Sigmoid colon (tissue), 6 donors: ENCODE measurements at regions not wholly inside any gene's neighbourhood (a gene's known extent, or its start where the extent isn't known, plus 50 kb on each side); places are given as distances from the start of the nearest gene placed in this dataset.

Experiments used
- DNase-seq: peaks from one replicate; pipeline ENCODE4 v3.0.0-alpha.2; 2019
- H3K27ac ChIP-seq, 4 donors: fragments of 200-600 bp; sonication (generic); one replicate each; pipeline ENCODE4 v1.5.1; 2016 to 2019; ENCODE audit warnings: mild to moderate bottlenecking in 1 of 4
- H3K27me3 ChIP-seq, 3 donors: fragments of 200-600 bp; sonication (generic); one replicate each; pipeline ENCODE4 v1.5.1; 2019; ENCODE audit warnings: mild to moderate bottlenecking in 1 of 3
- H3K36me3 ChIP-seq, 4 donors: fragments of 200-600 bp; sonication (generic); one replicate each; pipeline ENCODE4 v1.5.1; 2016 to 2019
- H3K4me1 ChIP-seq, 4 donors: fragments of 200-600 bp; sonication (generic); one replicate each; pipeline ENCODE4 v1.5.1; 2017 to 2019
- H3K4me3 ChIP-seq, 4 donors: fragments of 200-600 bp; sonication (generic); one replicate each; pipeline ENCODE4 v1.5.1; 2017 to 2019; ENCODE audit warnings: mild to moderate bottlenecking in 2 of 4, moderate library complexity in 1 of 4
- H3K9me3 ChIP-seq, 4 donors: fragments of 200-600 bp in 3 of 4; sonication (generic) in 3 of 4; one replicate each; pipeline versions ENCODE4 v1.5.1 to v1.6.1; 2013 to 2019
- EP300 ChIP-seq, 4 donors: sonication (generic); formaldehyde crosslinking; IDR thresholded peaks; one replicate each; pipeline ENCODE4 v1.6.1; 2017; ENCODE audit warnings: antibody characterized with exemption in 4 of 4
- POLR2A ChIP-seq, 2 donors: fragments of 450-650 bp; IDR thresholded peaks; one replicate each; pipeline ENCODE4 v1.6.1; 2016; ENCODE audit warnings: antibody characterized with exemption in 2 of 2, mild to moderate bottlenecking in 2 of 2, moderate library complexity in 2 of 2
- POLR2AphosphoS5 ChIP-seq, 4 donors: sonication (generic); formaldehyde crosslinking; IDR thresholded peaks; one replicate each; pipeline ENCODE4 v1.6.1; 2017; ENCODE audit warnings: antibody characterized with exemption in 4 of 4
- WGBS, 2 donors: extraction: QIAGEN DNeasy Blood & Tissue Kit; methylation state at CpG; one replicate each; pipeline ENCODE4 v1.1.7; 2013; 5-methylcytosine and 5-hydroxymethylcytosine counted together
- intact Hi-C: fragments of 100-400 bp; cut with DNase I; formaldehyde crosslinking; loops from one replicate; pipeline ENCODE4 v1.15.1; 2023
- TF ChIP-seq, protein P1 (sequence below), 4 experiments: fragments of 450-650 bp in 3 of 4; fragments of 200-600 bp in 1 of 4; IDR thresholded peaks; one replicate each; pipeline ENCODE4 v1.5.1; 2016 to 2019; ENCODE audit warnings: antibody characterized with exemption in 4 of 4, mild to moderate bottlenecking in 3 of 4, moderate library complexity in 2 of 4
- donor health status: healthy with polysubstance abuse.
- donor health status: healthy.

- Histone ChIP-seq H3K9me3 (no peaks in the 10 kb centered on the region), H3K27me3 (no peaks in the 10 kb centered on the region), H3K27ac (no peak overlapping the region), H3K4me1 (no peaks in the 10 kb centered on the region), H3K36me3 (no peaks in the 10 kb centered on the region), H3K4me3 (no peak overlapping the region)
- TF ChIP-seq, protein P1, sequence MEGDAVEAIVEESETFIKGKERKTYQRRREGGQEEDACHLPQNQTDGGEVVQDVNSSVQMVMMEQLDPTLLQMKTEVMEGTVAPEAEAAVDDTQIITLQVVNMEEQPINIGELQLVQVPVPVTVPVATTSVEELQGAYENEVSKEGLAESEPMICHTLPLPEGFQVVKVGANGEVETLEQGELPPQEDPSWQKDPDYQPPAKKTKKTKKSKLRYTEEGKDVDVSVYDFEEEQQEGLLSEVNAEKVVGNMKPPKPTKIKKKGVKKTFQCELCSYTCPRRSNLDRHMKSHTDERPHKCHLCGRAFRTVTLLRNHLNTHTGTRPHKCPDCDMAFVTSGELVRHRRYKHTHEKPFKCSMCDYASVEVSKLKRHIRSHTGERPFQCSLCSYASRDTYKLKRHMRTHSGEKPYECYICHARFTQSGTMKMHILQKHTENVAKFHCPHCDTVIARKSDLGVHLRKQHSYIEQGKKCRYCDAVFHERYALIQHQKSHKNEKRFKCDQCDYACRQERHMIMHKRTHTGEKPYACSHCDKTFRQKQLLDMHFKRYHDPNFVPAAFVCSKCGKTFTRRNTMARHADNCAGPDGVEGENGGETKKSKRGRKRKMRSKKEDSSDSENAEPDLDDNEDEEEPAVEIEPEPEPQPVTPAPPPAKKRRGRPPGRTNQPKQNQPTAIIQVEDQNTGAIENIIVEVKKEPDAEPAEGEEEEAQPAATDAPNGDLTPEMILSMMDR (IDR thresholded peaks at IDR 0.05) = no peak
- TF ChIP-seq POLR2A (IDR thresholded peaks at IDR 0.05) = no peak
- intact Hi-C loops = no loop called here
- WGBS, 2 donors = 44 to 51% methylated on average over 1 of the region's 1 CpG
- DNase-seq = no peak
Measured at GRCh38 chr18:25842665-25843064, 247.7 kb downstream of the SS18 start.

- intact Hi-C loops = loop anchor here (5.0 kb wide), 1 partner anchor 957 kb away; no protein-coding TSS in a partner anchor
- Histone ChIP-seq H3K9me3 (no peaks in the 10 kb centered on the region), H3K27me3 (no peaks in the 10 kb centered on the region), H3K27ac (no peak overlapping the region), H3K36me3 (no peaks in the 10 kb centered on the region), H3K4me1 (peaks cover 0 to 10% (median 8%) of the 10 kb centered on the region in 4 donors), H3K4me3 (no peak overlapping the region)
- WGBS, 2 donors = 80 to 81% methylated on average over 8 of the region's 8 CpGs
- DNase-seq = no peak
- no peak for TF ChIP-seq EP300 (IDR thresholded peaks at IDR 0.05)
- TF ChIP-seq POLR2A (IDR thresholded peaks at IDR 0.05) = no peak
- no peak for TF ChIP-seq POLR2AphosphoS5 (IDR thresholded peaks at IDR 0.05)
- TF ChIP-seq, protein P1 (IDR thresholded peaks at IDR 0.05) = no peak
Measured at GRCh38 chr18:25834061-25834460, 256.4 kb downstream of the SS18 start.

DNA sequence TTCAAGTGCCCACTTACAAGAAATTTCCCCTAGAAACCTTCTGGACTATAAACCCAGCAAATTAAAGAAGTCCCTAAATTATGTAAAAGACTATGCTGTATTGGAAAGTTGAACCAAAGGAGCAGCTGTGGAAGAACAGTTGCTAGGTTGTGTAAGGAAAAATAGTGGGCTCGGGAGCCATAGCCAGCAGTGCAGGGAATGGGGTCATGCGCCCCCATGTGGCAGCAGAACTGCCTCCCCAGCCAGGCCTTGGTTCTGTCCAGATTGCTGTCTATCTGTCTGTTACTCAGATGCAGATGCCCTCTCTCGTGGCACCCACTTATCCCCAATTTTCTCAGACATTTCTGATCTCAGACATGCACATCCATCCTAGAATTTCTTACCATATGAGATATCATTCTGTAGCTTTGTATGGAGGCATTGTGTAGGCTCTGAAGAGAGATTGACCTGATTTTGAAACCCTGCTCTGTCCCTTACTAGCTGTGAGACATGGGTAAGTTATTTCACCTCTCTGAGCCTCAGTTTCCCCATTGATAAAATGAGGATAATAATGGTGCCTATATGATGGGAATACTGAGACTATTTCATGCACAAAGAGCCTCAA, 258.3 kb downstream of the SS18 start:
- H3K27ac ChIP-seq = no peak overlapping the region
- 11 to 29% methylated on average over 3 of the region's 3 CpGs for WGBS, 2 donors
- H3K4me1 ChIP-seq = peaks cover 0 to 14% (median 9%) of the 10 kb centered on the region in 4 donors
- intact Hi-C loops = loop anchor here (5.0 kb wide), 1 partner anchor 955 kb away; no protein-coding TSS in a partner anchor
- TF ChIP-seq, protein P1 (IDR thresholded peaks at IDR 0.05) = peak in 3 of 4 experiments; percentile 16 to 50 (median 22)
- TF ChIP-seq POLR2AphosphoS5 (IDR thresholded peaks at IDR 0.05) = no peak
- no peaks in the 10 kb centered on the region for H3K36me3 ChIP-seq
- no peaks in the 10 kb centered on the region for H3K9me3 ChIP-seq
- H3K27me3 ChIP-seq = no peaks in the 10 kb centered on the region
- H3K4me3 ChIP-seq = no peak overlapping the region
- DNase-seq = no peak

DNA sequence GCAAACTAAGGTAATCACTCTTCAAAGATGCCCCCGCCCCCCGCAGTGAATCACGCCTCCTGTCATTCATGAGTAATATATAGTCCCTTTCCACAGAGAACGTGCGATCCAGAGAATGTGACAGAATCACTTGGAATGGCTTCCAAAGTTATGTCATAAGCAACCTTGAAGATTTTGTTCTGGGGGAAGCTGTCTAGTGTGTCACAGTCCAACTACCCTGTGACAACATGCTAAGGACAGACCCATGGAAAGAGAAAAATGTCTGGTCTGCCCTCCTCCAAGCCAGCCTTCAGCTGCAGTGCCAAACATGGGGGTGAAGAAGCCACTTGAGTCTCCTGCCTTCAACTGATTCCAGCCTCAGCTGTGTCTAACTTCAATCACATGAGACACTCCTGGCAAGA, 259.1 kb downstream of the SS18 start:
- DNase-seq = no peak
- H3K4me3 ChIP-seq = no peak overlapping the region
- H3K27ac ChIP-seq = no peak overlapping the region
- no peaks in the 10 kb centered on the region for H3K36me3 ChIP-seq
- peaks cover 0 to 14% (median 9%) of the 10 kb centered on the region in 4 donors for H3K4me1 ChIP-seq
- WGBS, 2 donors = 85 to 87% methylated on average over 5 of the region's 5 CpGs
- no peaks in the 10 kb centered on the region for H3K27me3 ChIP-seq
- intact Hi-C loops = loop anchor here (5.0 kb wide), 1 partner anchor 954 kb away; no protein-coding TSS in a partner anchor
- TF ChIP-seq, protein P1 (IDR thresholded peaks at IDR 0.05) = no peak
- TF ChIP-seq EP300 (IDR thresholded peaks at IDR 0.05) (no peak), POLR2A (IDR thresholded peaks at IDR 0.05) (no peak), POLR2AphosphoS5 (IDR thresholded peaks at IDR 0.05) (no peak)
- no peaks in the 10 kb centered on the region for H3K9me3 ChIP-seq

DNA sequence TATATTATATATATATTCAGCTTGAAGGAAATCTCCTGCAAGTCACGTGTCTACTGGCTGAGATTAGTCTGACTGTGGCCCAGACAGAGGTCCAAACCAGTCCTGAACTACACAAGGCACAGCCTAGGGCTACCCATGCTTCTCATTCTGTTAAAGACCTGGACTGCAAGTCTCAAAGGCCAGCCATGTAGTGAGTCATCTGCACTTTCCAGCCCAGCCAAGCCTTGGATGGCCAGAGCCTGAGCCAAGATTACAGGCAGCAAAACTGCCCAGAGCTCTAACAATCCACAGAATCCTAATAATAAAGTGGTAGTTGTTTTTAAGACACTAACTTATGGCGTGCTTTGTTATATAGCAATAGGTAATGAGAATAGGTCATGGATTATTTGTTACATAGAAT, 259.6 kb downstream of the SS18 start:
- 86 to 87% methylated on average over 2 of the region's 2 CpGs for whole genome bisulfite sequencing, 2 donors
- H3K4me1 ChIP-seq = peaks cover 0 to 14% (median 9%) of the 10 kb centered on the region in 4 donors
- H3K27ac ChIP-seq = no peak overlapping the region
- H3K27me3 ChIP-seq = no peaks in the 10 kb centered on the region
- intact Hi-C loops = loop anchor here (5.0 kb wide), 1 partner anchor 953 kb away; no protein-coding TSS in a partner anchor
- H3K9me3 ChIP-seq = no peaks in the 10 kb centered on the region
- no peaks in the 10 kb centered on the region for H3K36me3 ChIP-seq
- H3K4me3 ChIP-seq = no peak overlapping the region
- DNase-seq = no peak
- TF ChIP-seq EP300 (IDR thresholded peaks at IDR 0.05) (no peak), POLR2A (IDR thresholded peaks at IDR 0.05) (no peak), POLR2AphosphoS5 (IDR thresholded peaks at IDR 0.05) (no peak)
- TF ChIP-seq, protein P1 (IDR thresholded peaks at IDR 0.05) = no peak
